ENCODE measurements at regions not wholly inside any gene's neighbourhood (a gene's known extent, or its start where the extent isn't known, plus 50 kb on each side); places are given as distances from the start of the nearest gene placed in this dataset.

DNA sequence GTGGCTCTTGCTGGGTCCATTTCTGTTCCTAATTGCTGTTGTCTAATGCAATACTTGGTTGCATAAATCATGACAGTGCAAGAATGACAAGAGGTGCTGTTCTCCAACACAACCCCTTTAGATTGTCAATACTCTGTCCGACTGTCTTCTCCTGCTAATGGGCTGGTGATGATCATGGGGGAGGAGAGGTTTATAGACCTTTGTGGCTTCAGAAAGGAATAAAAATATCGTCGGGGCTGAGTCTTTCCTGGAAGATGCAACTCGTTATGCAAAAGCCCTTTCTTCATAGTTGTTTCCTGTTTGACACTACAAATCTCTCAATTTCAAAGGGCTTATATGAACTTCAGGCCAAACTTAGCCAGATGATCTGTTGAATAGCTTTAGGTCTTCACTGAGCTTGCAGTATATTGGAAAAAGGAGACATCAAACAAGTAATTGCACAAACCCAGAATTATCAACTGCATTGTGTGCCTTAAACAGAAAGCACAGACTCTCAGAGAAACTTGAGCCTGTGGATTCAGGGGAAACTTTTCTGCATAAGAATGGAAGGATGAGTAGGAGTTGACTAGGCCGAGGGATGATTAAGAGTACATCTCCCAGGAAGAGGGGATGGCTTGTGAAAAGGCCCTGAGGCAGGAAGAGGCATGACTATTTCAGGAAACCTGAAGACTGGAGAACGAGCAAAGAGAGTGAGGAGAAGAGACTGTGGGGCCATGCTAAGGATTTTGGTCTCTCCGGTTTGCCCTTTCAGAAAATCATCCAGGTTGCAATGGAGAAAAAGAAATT lies 107.6 kb downstream of the TSEN15 start:
- Histone ChIP-seq H2BK20ac (ENCODE audit: low read depth, low read length) (no peak overlapping the region), H3K9me3 (ENCODE audit: control insufficient read depth, insufficient read depth, low read length) (no peaks in the 10 kb centered on the region), H3K4me3 (ENCODE audit: insufficient read depth, low read depth, low read length) (no peak overlapping the region), H2AK9ac (replicated peaks; ENCODE audit: low read depth, low read length, poor library complexity) (no peak overlapping the region), H2BK15ac (ENCODE audit: low read depth, low read length) (no peak overlapping the region), H3K9me1 (ENCODE audit: insufficient read depth, low read length) (peaks cover 7% of the 10 kb centered on the region), H3K4me2 (ENCODE audit: low read depth, low read length) (no peak overlapping the region), H3K4ac (ENCODE audit: low read depth, low read length) (no peak overlapping the region), H4K5ac (ENCODE audit: low read depth, low read length) (no peak overlapping the region), H3K23ac (ENCODE audit: low read depth, low read length) (no peak overlapping the region), H3K14ac (replicated peaks; ENCODE audit: low read depth, low read length) (no peak overlapping the region), H3K27me3 (ENCODE audit: control insufficient read depth, insufficient read depth, low read length) (no peaks in the 10 kb centered on the region), H4K91ac (ENCODE audit: insufficient read depth, low read depth, low read length) (no peak overlapping the region), H3K9ac (ENCODE audit: low read depth, low read length) (no peak overlapping the region), H2AFZ (replicated peaks; ENCODE audit: low read length, poor library complexity) (no peak overlapping the region), H3K79me1 (ENCODE audit: low read depth in 1 of 2, low read length in 2 of 2) (peaks cover 0 to 3% of the 10 kb centered on the region in 2 experiments; a peak in 1 of 4 replicates), H3K18ac (ENCODE audit: low read depth, low read length) (no peak overlapping the region), H2BK5ac (ENCODE audit: low read depth, low read length, poor library complexity, severe bottlenecking) (no peak overlapping the region), H4K20me1 (ENCODE audit: insufficient read depth, low read length) (no peaks in the 10 kb centered on the region), H2BK120ac (ENCODE audit: low read depth, low read length) (no peak overlapping the region), H3K4me1 (ENCODE audit: control insufficient read depth, insufficient read depth, low read length) (peaks cover 6% of the 10 kb centered on the region), H3K36me3 (ENCODE audit: control insufficient read depth, insufficient read depth, low read length) (no peaks in the 10 kb centered on the region), H4K8ac (ENCODE audit: low read depth in 2 of 2, low read length in 2 of 2) (no peak overlapping the region), H3K56ac (ENCODE audit: extremely low read depth, insufficient read depth, low read length) (no peak overlapping the region), H2AK5ac (ENCODE audit: low read depth, low read length) (no peak overlapping the region), H3K27ac (ENCODE audit: insufficient read depth, low read length) (no peak overlapping the region)
- no peak for DNase-seq
- ATAC-seq (ENCODE audit: low read depth): no peak
- in situ Hi-C loops (cut with MboI; ENCODE audit: low sequenced_read_pairs) (no loop called here), dilution Hi-C loops (cut with HindIII; ENCODE audit: low sequenced_read_pairs, unreplicated experiment) (no loop called here), intact Hi-C loops (cut with micrococcal nuclease) (no loop called here)
- ChIA-PET CTCF (no interaction called here), POLR2A (ENCODE audit: unreplicated experiment) (no interaction called here)
- no peak for TF ChIP-seq RAD21 (IDR thresholded peaks at IDR 0.05; ENCODE audit: low read length)
- no peak for TF ChIP-seq NFE2L2 (IDR thresholded peaks at IDR 0.05; ENCODE audit: low read depth, low read length)
- TF ChIP-seq CHD1 (IDR thresholded peaks at IDR 0.05; ENCODE audit: low read depth, low read length): no peak
- no peak for TF ChIP-seq SMC3 (IDR thresholded peaks at IDR 0.05; ENCODE audit: low read depth, low read length)
- TF ChIP-seq FOS (IDR thresholded peaks at IDR 0.05; ENCODE audit: low read depth, low read length): no peak
- no peak for TF ChIP-seq MAZ (IDR thresholded peaks at IDR 0.05; ENCODE audit: borderline replicate concordance, low read depth, low read length)
- no peak for TF ChIP-seq RCOR1 (IDR thresholded peaks at IDR 0.05; ENCODE audit: insufficient replicate concordance, low read length)
- no peak for TF ChIP-seq CEBPB (IDR thresholded peaks at IDR 0.05; ENCODE audit: low read depth, low read length)
- TF ChIP-seq MXI1 (IDR thresholded peaks at IDR 0.05; ENCODE audit: borderline replicate concordance, low read depth, low read length): no peak
- no peak for TF ChIP-seq POLR2A (IDR thresholded peaks at IDR 0.05; ENCODE audit: low read depth, low read length)
- TF ChIP-seq RFX5 (IDR thresholded peaks at IDR 0.05; ENCODE audit: low read depth, low read length): no peak
- TF ChIP-seq, protein P1, sequence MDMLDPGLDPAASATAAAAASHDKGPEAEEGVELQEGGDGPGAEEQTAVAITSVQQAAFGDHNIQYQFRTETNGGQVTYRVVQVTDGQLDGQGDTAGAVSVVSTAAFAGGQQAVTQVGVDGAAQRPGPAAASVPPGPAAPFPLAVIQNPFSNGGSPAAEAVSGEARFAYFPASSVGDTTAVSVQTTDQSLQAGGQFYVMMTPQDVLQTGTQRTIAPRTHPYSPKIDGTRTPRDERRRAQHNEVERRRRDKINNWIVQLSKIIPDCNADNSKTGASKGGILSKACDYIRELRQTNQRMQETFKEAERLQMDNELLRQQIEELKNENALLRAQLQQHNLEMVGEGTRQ (IDR thresholded peaks at IDR 0.05; ENCODE audit: low read depth, low read length): no peak
- TF ChIP-seq, protein P2, sequence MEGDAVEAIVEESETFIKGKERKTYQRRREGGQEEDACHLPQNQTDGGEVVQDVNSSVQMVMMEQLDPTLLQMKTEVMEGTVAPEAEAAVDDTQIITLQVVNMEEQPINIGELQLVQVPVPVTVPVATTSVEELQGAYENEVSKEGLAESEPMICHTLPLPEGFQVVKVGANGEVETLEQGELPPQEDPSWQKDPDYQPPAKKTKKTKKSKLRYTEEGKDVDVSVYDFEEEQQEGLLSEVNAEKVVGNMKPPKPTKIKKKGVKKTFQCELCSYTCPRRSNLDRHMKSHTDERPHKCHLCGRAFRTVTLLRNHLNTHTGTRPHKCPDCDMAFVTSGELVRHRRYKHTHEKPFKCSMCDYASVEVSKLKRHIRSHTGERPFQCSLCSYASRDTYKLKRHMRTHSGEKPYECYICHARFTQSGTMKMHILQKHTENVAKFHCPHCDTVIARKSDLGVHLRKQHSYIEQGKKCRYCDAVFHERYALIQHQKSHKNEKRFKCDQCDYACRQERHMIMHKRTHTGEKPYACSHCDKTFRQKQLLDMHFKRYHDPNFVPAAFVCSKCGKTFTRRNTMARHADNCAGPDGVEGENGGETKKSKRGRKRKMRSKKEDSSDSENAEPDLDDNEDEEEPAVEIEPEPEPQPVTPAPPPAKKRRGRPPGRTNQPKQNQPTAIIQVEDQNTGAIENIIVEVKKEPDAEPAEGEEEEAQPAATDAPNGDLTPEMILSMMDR (conservative IDR thresholded peaks at IDR 0.05; ENCODE audit: low read depth, low read length): no peak
- TF ChIP-seq, protein P3, sequence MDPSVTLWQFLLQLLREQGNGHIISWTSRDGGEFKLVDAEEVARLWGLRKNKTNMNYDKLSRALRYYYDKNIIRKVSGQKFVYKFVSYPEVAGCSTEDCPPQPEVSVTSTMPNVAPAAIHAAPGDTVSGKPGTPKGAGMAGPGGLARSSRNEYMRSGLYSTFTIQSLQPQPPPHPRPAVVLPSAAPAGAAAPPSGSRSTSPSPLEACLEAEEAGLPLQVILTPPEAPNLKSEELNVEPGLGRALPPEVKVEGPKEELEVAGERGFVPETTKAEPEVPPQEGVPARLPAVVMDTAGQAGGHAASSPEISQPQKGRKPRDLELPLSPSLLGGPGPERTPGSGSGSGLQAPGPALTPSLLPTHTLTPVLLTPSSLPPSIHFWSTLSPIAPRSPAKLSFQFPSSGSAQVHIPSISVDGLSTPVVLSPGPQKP (IDR thresholded peaks at IDR 0.05; ENCODE audit: borderline replicate concordance, low read depth, low read length): no peak
- TF ChIP-seq MAFK (IDR thresholded peaks at IDR 0.05; ENCODE audit: low read depth, low read length): no peak
- 100% methylated on average over 3 of the region's 7 CpGs; no CpG with 5 or more reads in 1 of the 2 experiments for WGBS, 2 experiments (ENCODE audit: extremely low coverage in 2 of 2, insufficient read length in 1 of 2)
- no TSS peak for BruUV-seq (replicated peaks)
